NCI-H2227 treated with DMSO at 0.1 percent for 48 hours (cell line): ENCODE measurements at regions not wholly inside any gene's neighbourhood (a gene's known extent, or its start where the extent isn't known, plus 50 kb on each side); places are given as distances from the start of the nearest gene placed in this dataset.

Experiments
- DNase-seq: peaks from one replicate; lab custom pipeline; 2025; lab: John Stamatoyannopoulos, UW

DNA sequence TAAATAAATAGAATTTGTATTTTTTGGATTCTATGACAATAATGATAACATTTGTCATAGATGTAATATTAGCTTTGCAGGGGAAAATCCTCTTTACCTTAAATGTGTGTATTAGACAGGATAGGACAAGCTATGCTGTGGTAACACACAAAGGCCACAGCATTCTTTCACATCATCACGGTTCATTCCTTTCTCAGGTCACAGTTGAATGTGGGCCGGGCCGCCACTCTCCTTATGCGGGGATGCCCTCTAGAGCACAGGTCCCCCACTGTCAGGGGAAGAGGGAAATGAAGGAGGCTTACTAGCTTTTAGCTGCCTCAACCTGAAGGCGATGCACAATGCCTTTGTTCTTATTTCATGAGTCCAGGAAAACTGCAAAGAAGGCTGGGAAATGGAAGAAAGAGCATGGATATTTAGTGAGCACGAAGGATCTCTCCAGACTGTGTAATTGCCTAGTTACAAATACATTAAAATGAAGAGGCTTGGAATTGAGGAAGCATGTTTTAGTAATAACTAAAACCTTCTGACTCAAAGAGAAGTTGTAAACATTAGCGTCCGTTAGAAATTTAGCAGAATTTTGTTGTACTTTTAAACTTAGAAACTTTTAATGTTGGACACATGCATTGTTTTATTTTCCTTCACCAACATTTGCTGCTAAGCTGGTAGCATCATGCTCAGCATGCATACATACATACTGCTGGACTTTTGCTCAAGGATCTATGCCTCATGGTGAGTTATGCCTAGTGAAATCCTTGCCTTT is 248.9 kb upstream of the FOXQ1 start:
- no peak for DNase-seq

DNA sequence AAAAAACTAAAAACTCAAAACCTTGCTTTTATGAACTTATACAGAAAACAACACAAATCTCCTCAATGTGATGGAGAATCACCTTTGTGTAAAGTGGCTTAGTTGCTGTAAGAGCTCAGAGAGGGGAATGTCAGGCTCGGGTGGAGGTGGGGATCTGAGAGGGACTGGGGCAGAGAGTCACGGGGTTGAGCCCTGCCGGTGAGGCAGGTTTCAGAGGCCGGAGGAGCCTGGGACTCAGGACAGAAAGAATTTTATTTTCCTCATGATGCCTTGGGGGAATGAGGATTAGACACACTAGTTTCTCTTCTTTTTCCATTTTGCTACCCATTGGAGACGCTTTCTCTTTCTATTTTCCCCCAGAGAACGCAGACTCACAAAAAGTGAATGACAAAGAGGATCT is 252.3 kb upstream of the FOXQ1 start:
- DNase-seq = no peak

DNA sequence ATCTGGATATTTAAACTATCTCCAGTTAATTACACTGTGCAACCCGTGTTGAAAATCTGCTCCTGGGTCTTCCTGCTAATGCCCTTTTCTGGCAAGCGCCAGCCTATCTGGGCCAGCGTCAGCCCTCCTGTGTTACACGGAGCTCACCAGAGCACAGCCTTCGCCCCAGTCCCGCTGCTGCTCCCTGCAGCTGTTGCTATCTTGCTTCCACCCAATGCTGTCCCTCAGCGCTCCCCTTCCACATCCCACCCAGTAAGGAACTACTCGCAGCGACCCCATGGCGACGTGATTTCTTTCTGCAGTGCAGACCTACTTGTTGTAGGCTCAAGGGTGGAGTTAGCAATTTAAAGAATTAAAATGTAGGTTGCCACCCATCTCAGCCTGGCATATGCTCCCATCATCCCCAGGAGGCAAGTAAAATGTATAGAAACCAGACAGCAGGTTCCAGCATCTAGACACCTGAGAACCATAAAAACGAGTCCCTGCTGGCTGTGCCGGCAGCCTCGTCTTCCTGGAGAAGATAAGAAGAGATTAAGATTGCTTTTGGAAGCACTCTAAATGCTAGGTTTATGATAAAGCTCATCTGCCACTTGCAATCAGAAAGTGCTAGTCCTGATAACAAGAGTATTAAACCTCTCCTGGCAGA is 254.3 kb upstream of the FOXQ1 start:
- DNase-seq = no peak

DNA sequence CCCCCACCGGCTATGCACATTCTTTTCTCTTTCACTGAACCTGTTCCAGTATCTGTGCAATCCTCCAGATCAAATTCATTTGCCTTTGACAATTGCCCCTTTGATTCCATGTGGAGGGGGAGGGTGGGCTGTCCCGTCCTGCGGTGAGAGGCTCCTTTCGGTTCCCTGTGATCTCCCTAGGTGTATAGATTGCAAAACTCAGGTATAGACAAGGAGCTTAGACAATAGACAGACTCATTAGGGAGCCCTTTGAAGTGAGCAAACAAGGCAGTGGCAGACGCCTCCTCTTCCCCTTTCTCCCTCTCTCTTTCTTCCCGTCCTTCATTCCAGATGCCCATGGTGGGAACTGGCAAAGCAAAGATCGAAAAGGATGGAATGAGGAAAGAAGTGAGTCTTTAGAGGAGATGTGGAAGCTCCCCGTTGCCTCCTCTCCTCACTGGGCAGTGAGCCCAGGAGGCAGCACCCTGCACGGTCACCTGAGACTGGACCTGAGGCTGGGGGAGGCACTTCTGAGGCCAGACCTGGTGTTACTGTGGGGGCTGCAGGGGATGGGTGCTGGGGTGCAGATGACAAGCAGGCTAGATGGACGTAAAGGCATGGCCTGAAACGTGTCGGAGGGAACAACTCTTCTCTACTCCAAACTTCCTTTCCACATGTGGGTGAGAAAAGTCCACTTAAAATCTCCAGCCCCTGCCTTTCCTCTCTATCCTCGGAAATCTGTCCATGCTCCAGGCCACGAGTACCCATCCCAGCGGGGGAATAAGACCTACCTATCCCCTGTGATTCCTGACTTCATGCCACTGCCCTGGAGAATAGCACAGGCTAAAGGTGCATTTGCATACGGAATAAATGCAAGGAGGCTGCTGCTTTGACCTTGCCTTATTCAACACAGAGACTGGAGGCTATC is 256.6 kb upstream of the FOXQ1 start:
- DNase-seq = no peak

GRCh38 chr6:1054653-1055014 is 257.3 kb upstream of the FOXQ1 start:
- no peak for DNase-seq

DNA sequence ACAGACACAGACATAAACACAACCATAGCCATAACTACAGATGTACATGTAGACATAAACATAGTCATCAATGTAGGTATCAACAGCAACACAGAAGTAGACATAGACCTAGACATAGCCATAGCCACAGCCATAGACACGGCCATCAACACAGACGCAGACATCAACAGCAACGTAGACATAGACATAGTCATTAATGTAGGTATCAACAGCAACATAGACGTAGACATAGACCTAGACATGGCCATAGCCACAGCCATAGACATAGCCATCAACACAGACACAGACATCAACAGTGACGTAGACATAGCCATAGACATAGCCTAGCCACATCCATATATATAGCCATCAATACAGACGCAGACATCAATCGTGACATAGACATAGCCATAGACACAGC is 258.3 kb upstream of the FOXQ1 start:
- no peak for DNase-seq

GRCh38 chr6:1052262-1052661 is 259.6 kb upstream of the FOXQ1 start:
- DNase-seq = no peak

- DNase-seq = no peak
These were observed 262.0 kb upstream of the FOXQ1 start for GRCh38 chr6:1049900-1050299.

DNA sequence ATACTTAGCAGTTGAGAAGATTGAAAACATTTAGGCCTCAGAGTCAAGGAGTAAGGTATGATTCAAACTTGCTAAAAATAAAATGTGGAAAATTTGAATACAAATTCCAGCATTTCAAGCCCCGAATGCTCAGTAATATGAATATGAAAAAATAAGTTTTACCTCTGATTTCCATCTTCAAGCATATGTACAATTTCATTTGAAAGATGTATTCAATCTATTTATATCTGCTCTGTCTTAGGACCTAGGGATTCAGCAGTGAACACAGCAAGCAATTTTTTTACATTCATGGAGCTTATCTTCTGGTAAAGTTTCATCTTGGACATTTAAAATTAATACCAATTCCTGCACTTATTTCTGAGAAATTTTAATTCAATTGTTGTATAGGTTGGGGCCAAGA is 262.7 kb upstream of the FOXQ1 start:
- DNase-seq = no peak

DNA sequence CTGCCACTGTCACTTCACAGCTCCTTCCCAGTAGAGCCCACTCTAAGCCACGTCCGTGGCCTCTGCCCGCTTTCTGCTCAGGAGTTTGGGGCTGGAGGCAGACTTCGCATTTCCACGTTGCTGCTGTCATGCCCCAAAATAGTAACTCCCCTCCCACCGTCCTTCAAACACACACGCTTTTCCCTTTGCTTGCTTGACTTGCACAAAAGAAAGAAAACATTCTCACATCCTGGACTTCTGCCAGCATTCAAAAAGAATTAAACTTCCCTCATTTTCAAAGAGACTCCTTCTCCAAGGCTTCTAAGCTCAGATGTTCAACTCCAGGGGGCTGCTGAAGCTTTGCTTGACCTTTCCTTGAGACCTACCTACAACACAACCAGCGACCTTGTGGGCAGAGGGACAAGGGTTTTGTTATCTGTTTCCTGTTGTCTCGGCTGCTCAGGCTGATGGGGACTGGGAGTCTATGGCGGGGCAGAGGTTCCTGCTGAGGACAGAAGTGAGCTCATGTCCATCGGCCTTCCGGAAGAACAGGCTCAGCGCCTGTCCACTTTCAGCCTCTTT is 263.8 kb upstream of the FOXQ1 start:
- no peak for DNase-seq

DNA sequence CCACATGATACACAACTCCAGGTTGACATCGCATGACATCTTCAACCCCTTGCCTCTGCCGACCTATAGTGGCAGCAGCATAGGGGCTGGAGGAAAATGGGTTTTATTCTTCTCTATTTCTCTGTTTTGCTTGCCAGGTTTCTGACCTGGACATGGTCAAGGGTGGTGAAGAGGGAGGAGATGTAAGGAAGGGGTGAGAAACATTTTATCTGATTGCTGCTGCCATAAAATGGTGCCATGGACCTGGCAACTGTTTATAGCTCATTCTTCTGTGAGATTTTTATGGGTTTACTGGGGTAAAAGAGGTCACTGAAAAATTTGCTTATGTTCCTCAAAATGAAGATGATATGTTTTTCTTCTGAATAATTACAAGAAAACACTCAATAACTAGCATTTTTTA is 266.7 kb upstream of the FOXQ1 start:
- DNase-seq = no peak

GRCh38 chr6:1044040-1044836 is 267.7 kb upstream of the FOXQ1 start:
- no peak for DNase-seq

- DNase-seq = no peak
These were observed 268.5 kb upstream of the FOXQ1 start for GRCh38 chr6:1043458-1043836.

DNA sequence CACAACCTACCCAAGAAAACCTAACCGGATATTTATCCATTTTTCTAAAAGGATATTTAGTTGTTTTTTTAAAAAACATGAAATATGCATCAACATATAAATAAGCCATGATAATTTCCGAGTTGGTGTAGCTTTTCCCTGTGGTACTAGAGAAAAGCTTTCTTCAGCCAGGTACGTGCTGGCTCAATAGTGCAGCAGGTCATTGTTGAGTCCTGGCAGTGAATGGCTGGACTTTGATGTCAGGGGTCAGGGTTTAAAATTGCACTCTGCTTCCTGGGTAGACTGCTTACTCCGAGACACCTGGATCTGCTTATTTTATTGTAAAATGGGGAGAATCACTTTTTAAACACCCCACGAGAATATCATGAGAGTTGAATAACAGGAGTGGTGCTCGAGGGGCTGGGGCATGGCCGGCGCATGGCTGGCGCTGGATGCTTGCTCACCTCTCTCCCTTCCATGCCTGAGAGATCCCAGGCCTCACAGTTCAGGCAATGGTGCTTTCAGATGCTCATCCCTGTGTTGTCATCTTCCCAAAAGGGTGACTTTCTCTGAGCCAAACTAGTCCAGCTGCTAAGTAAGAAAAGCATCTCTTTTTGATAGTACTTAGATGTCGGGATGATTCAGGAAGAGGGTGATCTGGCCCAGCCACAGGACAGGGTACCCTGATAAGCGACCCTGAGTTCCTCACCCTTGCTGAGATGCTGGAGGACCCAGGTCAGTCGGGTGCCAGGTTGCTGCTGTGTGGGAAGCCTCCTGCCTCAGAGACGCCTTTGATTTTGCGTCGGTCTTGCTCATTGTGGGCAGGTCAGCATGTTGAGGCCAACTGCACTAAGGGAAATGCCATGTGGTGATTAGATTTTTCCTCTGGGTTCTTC is 269.1 kb upstream of the FOXQ1 start:
- no peak for DNase-seq

- no peak for DNase-seq
These were observed 271.5 kb upstream of the FOXQ1 start for GRCh38 chr6:1040393-1040792.

- no peak for DNase-seq
These were observed 272.2 kb upstream of the FOXQ1 start for GRCh38 chr6:1039746-1040145.

DNA sequence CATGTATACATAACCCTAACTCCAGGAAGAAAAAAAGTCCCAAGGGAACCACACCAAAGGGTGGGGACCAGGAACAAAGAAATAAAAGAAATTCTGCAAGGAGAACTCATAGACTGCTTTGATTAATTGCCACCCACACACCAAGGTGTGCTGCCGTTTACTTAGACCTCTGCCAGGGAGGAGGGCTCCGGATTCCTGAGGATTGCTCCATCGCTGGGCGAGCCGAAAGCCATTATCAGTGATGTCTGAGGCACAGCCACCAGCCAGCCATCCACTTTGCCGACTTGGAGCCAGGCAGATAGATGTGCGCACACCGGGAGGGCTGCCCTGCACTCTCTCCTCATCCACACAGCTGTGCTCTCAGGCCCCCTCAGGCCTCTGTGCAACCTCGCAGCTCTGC is 272.7 kb upstream of the FOXQ1 start:
- DNase-seq = no peak

DNA sequence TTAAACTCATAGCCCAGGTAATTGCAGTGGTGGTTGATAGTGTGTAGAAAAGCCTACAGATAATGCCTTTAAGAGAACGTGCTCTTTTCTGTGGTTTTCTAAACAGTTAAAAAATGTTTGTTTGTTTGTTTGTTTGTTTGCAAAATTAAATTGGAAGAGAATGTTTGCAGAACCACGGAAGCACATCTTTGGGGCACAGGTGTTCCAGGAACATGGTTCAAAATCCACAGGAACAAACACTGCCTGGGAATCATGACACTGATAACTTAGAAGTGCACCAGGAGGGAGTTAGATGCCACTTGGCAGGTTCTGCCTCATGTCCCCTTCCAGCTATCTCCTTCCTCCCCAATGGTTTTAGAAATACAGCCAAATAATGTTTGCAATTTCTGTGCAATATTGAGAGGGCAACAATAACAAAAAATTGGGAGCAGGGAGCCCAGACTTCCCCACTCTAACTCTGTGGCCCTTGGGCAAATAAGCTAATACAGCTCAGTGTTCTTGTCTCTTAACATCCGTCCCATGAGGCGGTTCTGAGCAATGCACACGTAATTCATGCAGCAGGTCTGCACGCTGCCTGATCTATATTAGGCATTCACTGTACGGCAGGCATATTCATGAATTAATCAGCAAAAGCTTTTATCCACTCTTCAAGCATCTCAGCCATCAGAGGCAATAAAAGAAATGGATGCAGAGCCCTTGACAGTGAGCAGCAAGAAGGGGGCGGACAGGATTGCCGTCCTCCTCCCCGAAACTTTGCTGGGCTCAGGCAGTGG is 274.3 kb upstream of the FOXQ1 start:
- DNase-seq = no peak

- no peak for DNase-seq
These were observed 276.5 kb upstream of the FOXQ1 start for GRCh38 chr6:1035401-1035800.

GRCh38 chr6:1031720-1032119 is 280.2 kb upstream of the FOXQ1 start:
- no peak for DNase-seq
